PC-3 (cell line): ENCODE measurements at regions not wholly inside any gene's neighbourhood (a gene's known extent, or its start where the extent isn't known, plus 50 kb on each side); places are given as distances from the start of the nearest gene placed in this dataset.

Source experiments
- ATAC-seq: fragments of 200-7000 bp; cut with Tn5 transposase; 2 replicates; pipeline ENCODE4 v1.9.1; 2020; ENCODE audit warnings: mild to moderate bottlenecking, moderate library complexity
- BruUV-seq: library from RNA; stranded (reverse); fragments of 400-500 nt; replicated peaks from 2 replicates; lab custom pipeline; 2021; lab: Mats Ljungman, UMichigan
- CTCF ChIA-PET: fragments of 300-600 bp; sonication (Branson Sonifier 250); formaldehyde crosslinking; loops from one replicate; lab custom pipeline; 2022; ENCODE audit warnings: antibody characterized with exemption; lab: Charles Lee
- POLR2A ChIA-PET: fragments of 300-600 bp; sonication (Branson Sonifier 250); formaldehyde crosslinking; loops from one replicate; lab custom pipeline; 2022; ENCODE audit warnings: antibody characterized with exemption; ENCODE audit not compliant: unreplicated experiment; lab: Charles Lee
- DNase-seq: peaks from one replicate; pipeline ENCODE4 v3.0.0-alpha.2; 2015
- H2AFZ ChIP-seq: fragments of 300-600 bp; sonication (generic); 2 replicates; pipeline ENCODE4 v1.6.0; 2016; ENCODE audit warnings: antibody characterized with exemption, low read length
- H3F3A ChIP-seq: fragments of 300-600 bp; sonication (generic); one replicate; pipeline ENCODE4 v1.6.0; 2017; ENCODE audit warnings: antibody characterized with exemption, low read length, control low read depth, mild to moderate bottlenecking; ENCODE audit not compliant: unreplicated experiment
- H3K27ac ChIP-seq: fragments of 300-600 bp; sonication (generic); 2 replicates; pipeline ENCODE4 v1.5.1; 2016; ENCODE audit warnings: mild to moderate bottlenecking, low read length
- H3K27me3 ChIP-seq: fragments of 300-600 bp; sonication (generic); 2 replicates; pipeline ENCODE4 v1.6.1; 2016; ENCODE audit warnings: low read length, mixed read lengths
- H3K36me3 ChIP-seq: fragments of 300-600 bp; sonication (generic); 2 replicates; pipeline ENCODE4 v1.6.1; 2016; ENCODE audit warnings: low read depth, mixed run types, low read length, mixed read lengths
- H3K4me1 ChIP-seq: fragments of 300-600 bp; sonication (generic); 2 replicates; pipeline ENCODE4 v1.5.1; 2016; ENCODE audit warnings: low read length; ENCODE audit not compliant: insufficient read depth
- H3K4me2 ChIP-seq: fragments of 300-600 bp; sonication (generic); 2 replicates; pipeline ENCODE4 v1.6.0; 2016; ENCODE audit warnings: low read length
- H3K4me3 ChIP-seq: fragments of 300-600 bp; sonication (generic); 2 replicates; pipeline ENCODE4 v1.5.1; 2016; ENCODE audit warnings: mild to moderate bottlenecking, low read length, mixed read lengths
- H3K79me2 ChIP-seq: fragments of 300-600 bp; sonication (generic); 2 replicates; pipeline ENCODE4 v1.6.1; 2017; ENCODE audit warnings: low read length, mixed read lengths
- H3K9ac ChIP-seq: fragments of 300-600 bp; sonication (generic); 2 replicates; pipeline ENCODE4 v1.6.0; 2016; ENCODE audit warnings: mild to moderate bottlenecking, low read length
- H3K9me2 ChIP-seq: fragments of 300-600 bp; sonication (generic); replicated peaks from 2 replicates; pipeline ENCODE4 v1.6.1; 2016; ENCODE audit warnings: mixed run types, low read length, mixed read lengths
- H3K9me3 ChIP-seq: fragments of 300-600 bp; sonication (generic); 2 replicates; pipeline ENCODE4 v1.6.1; 2016; ENCODE audit warnings: low read length, mixed read lengths
- H4K20me1 ChIP-seq: fragments of 300-600 bp; sonication (generic); 2 replicates; pipeline ENCODE4 v1.6.1; 2016; ENCODE audit warnings: low read length, mixed read lengths
- CTCF ChIP-seq: fragments of 300-600 bp; sonication (generic); conservative IDR thresholded peaks from 2 replicates; pipeline ENCODE4 v1.5.1; 2017; ENCODE audit warnings: antibody characterized with exemption, low read depth, mild to moderate bottlenecking, low read length
- EZH2 ChIP-seq: fragments of 300-600 bp; sonication (generic); IDR thresholded peaks from one replicate; pipeline ENCODE4 v1.6.1; 2017; ENCODE audit warnings: antibody characterized with exemption, mild to moderate bottlenecking, low read length; ENCODE audit not compliant: unreplicated experiment
- EZH2phosphoT487 ChIP-seq: fragments of 300-600 bp; sonication (generic); IDR thresholded peaks from 2 replicates; pipeline ENCODE4 v1.6.1; 2018; ENCODE audit warnings: mild to moderate bottlenecking, antibody characterized with exemption, low read length, borderline replicate concordance
- intact Hi-C: fragments of 100-400 bp; cut with micrococcal nuclease; formaldehyde crosslinking; loops from 2 replicates; pipeline ENCODE4 v1.9.0; 2023

- peaks cover 20% of the 10 kb centered on the region for H3K4me1 ChIP-seq
- DNase-seq (peak; percentile 79), ATAC-seq (peak; percentile 98)
- ChIA-PET POLR2A (no interaction called here), CTCF (no interaction called here)
- H3K9me3 ChIP-seq: no peaks in the 10 kb centered on the region
- no peak overlapping the region for H3K4me3 ChIP-seq
- H2AFZ ChIP-seq: no peak overlapping the region
- H3K27ac ChIP-seq: peak overlapping the region; percentile 37
- no peaks in the 10 kb centered on the region for H3K36me3 ChIP-seq
- intact Hi-C loops: loop anchor here (2.0 kb wide), 1 partner anchor 104 kb away; no protein-coding TSS in a partner anchor
- BruUV-seq: no TSS peak
- no peaks in the 10 kb centered on the region for H3F3A ChIP-seq
- peak overlapping the region; percentile 56 for H3K4me2 ChIP-seq
- H3K79me2 ChIP-seq: no peaks in the 10 kb centered on the region
- no peaks in the 10 kb centered on the region for H3K9me2 ChIP-seq
- H3K27me3 ChIP-seq: no peaks in the 10 kb centered on the region
- no peak overlapping the region for H3K9ac ChIP-seq
- H4K20me1 ChIP-seq: no peaks in the 10 kb centered on the region
- no peak for TF ChIP-seq EZH2phosphoT487
- no peak for TF ChIP-seq CTCF
- no peak for TF ChIP-seq EZH2
Observed at GRCh38 chr6:82766476-82766875, 299.2 kb downstream of the UBE3D start.

GRCh38 chr6:82767037-82767436, 298.6 kb downstream of the UBE3D start:
- POLR2A ChIA-PET: no interaction called here
- no peaks in the 10 kb centered on the region for H3F3A ChIP-seq
- ATAC-seq: no peak
- no peak for TF ChIP-seq CTCF
- TF ChIP-seq EZH2: no peak
- TF ChIP-seq EZH2phosphoT487: no peak
- no peaks in the 10 kb centered on the region for H3K9me3 ChIP-seq
- no peak overlapping the region for H3K4me3 ChIP-seq
- BruUV-seq: no TSS peak
- H2AFZ ChIP-seq: no peak overlapping the region
- no peak overlapping the region for H3K9ac ChIP-seq
- no peaks in the 10 kb centered on the region for H3K27me3 ChIP-seq
- CTCF ChIA-PET: no interaction called here
- peak overlapping the region; percentile 56 for H3K4me2 ChIP-seq
- H3K27ac ChIP-seq: peak overlapping the region; percentile 37
- intact Hi-C loops: loop anchor here (2.0 kb wide), 1 partner anchor 104 kb away; no protein-coding TSS in a partner anchor
- no peaks in the 10 kb centered on the region for H4K20me1 ChIP-seq
- no peaks in the 10 kb centered on the region for H3K79me2 ChIP-seq
- H3K4me1 ChIP-seq: peaks cover 20% of the 10 kb centered on the region
- H3K9me2 ChIP-seq: no peaks in the 10 kb centered on the region
- no peaks in the 10 kb centered on the region for H3K36me3 ChIP-seq
- DNase-seq: peak; percentile 9

GRCh38 chr6:82767447-82767846, 298.2 kb downstream of the UBE3D start:
- BruUV-seq: no TSS peak

More at GRCh38 chr6:82767447-82767846, 298.2 kb downstream of the UBE3D start:
- H3F3A ChIP-seq: no peaks in the 10 kb centered on the region
- no peaks in the 10 kb centered on the region for H3K9me2 ChIP-seq
- no peak for ATAC-seq
- no peaks in the 10 kb centered on the region for H3K36me3 ChIP-seq
- DNase-seq: no peak
- H3K4me2 ChIP-seq: no peak overlapping the region
- intact Hi-C loops: loop anchor here (2.0 kb wide), 1 partner anchor 103 kb away; no protein-coding TSS in a partner anchor
- TF ChIP-seq EZH2phosphoT487 (no peak), EZH2 (no peak), CTCF (no peak)
- CTCF ChIA-PET: no interaction called here
- H4K20me1 ChIP-seq: no peaks in the 10 kb centered on the region
- H3K27ac ChIP-seq: no peak overlapping the region
- no peak overlapping the region for H3K4me3 ChIP-seq
- H3K27me3 ChIP-seq: no peaks in the 10 kb centered on the region
- H2AFZ ChIP-seq: no peak overlapping the region
- peaks cover 20% of the 10 kb centered on the region for H3K4me1 ChIP-seq
- no peaks in the 10 kb centered on the region for H3K79me2 ChIP-seq
- no peak overlapping the region for H3K9ac ChIP-seq
- POLR2A ChIA-PET: no interaction called here
- no peaks in the 10 kb centered on the region for H3K9me3 ChIP-seq
